ENCODE measurements at regions not wholly inside any gene's neighbourhood (a gene's known extent, or its start where the extent isn't known, plus 50 kb on each side); places are given as distances from the start of the nearest gene placed in this dataset.

DNA sequence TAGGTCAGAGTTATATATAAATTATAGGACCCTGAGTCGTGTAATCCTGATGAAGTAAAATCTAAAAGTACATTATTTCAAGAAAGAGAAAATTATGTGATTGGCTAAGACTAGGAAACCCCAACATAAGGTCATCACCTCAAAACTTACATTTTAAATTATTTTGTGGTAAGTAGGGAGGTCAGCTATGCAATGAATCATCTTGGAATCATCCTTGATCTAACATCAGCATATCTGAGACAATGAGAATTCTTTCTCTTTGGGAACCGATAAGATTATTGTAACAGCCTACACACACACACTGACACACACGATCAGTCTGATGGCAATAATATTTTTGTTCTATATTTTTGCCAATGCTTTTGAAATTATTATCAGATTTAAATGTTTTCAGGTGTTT lies 904.8 kb upstream of the CHAC2 start:
- H3K27ac ChIP-seq = no peak overlapping the region
- H3K9me3 ChIP-seq = no peaks in the 10 kb centered on the region
- intact Hi-C loops (cut with DNase I) = no loop called here
- DNase-seq (no peak), ATAC-seq (no peak)
- TF ChIP-seq, protein P1, sequence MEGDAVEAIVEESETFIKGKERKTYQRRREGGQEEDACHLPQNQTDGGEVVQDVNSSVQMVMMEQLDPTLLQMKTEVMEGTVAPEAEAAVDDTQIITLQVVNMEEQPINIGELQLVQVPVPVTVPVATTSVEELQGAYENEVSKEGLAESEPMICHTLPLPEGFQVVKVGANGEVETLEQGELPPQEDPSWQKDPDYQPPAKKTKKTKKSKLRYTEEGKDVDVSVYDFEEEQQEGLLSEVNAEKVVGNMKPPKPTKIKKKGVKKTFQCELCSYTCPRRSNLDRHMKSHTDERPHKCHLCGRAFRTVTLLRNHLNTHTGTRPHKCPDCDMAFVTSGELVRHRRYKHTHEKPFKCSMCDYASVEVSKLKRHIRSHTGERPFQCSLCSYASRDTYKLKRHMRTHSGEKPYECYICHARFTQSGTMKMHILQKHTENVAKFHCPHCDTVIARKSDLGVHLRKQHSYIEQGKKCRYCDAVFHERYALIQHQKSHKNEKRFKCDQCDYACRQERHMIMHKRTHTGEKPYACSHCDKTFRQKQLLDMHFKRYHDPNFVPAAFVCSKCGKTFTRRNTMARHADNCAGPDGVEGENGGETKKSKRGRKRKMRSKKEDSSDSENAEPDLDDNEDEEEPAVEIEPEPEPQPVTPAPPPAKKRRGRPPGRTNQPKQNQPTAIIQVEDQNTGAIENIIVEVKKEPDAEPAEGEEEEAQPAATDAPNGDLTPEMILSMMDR (IDR thresholded peaks at IDR 0.05) = no peak
- H3K27me3 ChIP-seq (ENCODE audit: low read depth) = no peaks in the 10 kb centered on the region
- H3K36me3 ChIP-seq = no peaks in the 10 kb centered on the region
- no peak overlapping the region for H3K4me3 ChIP-seq
- H3K4me1 ChIP-seq = no peaks in the 10 kb centered on the region

- H3K27ac ChIP-seq = no peak overlapping the region
- no peaks in the 10 kb centered on the region for H3K27me3 ChIP-seq (ENCODE audit: low read depth)
- H3K4me1 ChIP-seq = no peaks in the 10 kb centered on the region
- TF ChIP-seq, protein P1 (IDR thresholded peaks at IDR 0.05) = no peak
- no peaks in the 10 kb centered on the region for H3K9me3 ChIP-seq
- DNase-seq (no peak), ATAC-seq (no peak)
- H3K36me3 ChIP-seq = no peaks in the 10 kb centered on the region
- H3K4me3 ChIP-seq = no peak overlapping the region
- intact Hi-C loops (cut with DNase I) = no loop called here
Observed at GRCh38 chr2:52861596-52861995, 906.0 kb upstream of the CHAC2 start.

- no peak for ATAC-seq
- TF ChIP-seq, protein P1 (IDR thresholded peaks at IDR 0.05) = no peak
- Histone ChIP-seq H3K27ac (no peak overlapping the region), H3K4me3 (no peak overlapping the region), H3K27me3 (ENCODE audit: low read depth) (no peaks in the 10 kb centered on the region), H3K36me3 (no peaks in the 10 kb centered on the region), H3K9me3 (no peaks in the 10 kb centered on the region), H3K4me1 (no peaks in the 10 kb centered on the region)
- no peak for DNase-seq
- intact Hi-C loops (cut with DNase I) = no loop called here
Observed at GRCh38 chr2:52859065-52859464, 908.5 kb upstream of the CHAC2 start.

DNA sequence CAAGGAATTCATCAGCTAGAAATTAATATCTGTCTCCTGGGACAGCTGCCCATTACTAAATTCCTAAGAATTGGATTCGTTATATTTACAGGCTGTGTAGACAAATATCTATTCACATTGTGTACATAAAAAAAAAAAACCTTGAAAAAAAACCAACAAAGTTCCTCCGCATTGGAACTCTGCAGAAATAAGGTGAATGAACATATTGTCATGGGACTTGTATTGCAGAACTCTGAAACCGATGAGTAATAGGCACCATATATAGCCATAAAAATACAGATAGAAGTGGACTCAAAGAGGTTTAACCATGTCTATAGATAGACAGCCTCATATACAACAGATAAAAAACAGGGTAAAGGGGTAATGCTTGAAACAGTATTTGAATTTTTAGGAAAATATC lies 909.9 kb upstream of the CHAC2 start:
- H3K36me3 ChIP-seq = no peaks in the 10 kb centered on the region
- intact Hi-C loops (cut with DNase I) = no loop called here
- no peak overlapping the region for H3K27ac ChIP-seq
- DNase-seq (no peak), ATAC-seq (no peak)
- no peak overlapping the region for H3K4me3 ChIP-seq
- H3K27me3 ChIP-seq (ENCODE audit: low read depth) = no peaks in the 10 kb centered on the region
- H3K4me1 ChIP-seq = no peaks in the 10 kb centered on the region
- no peaks in the 10 kb centered on the region for H3K9me3 ChIP-seq
- TF ChIP-seq, protein P1 (IDR thresholded peaks at IDR 0.05) = no peak

DNA sequence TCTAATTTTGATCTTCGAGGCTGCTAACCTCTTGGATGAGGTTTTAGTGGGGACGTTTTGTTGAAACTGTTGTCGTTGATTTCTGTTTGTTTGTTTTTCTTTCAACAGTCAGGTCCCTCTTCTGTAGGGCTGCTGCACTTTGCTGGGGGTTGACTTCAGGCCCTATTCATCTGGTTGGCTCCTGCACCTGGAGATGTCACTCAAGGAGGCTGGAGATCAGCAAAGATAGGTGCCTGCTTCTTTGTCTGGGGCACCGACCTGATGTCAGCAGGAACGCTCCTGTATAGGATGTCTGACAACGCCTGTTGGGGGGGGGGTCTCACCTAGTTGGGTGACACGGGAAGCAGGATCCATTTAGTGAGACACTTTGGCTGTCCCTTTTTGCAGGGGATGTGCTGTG lies 915.6 kb upstream of the CHAC2 start:
- H3K36me3 ChIP-seq = no peaks in the 10 kb centered on the region
- no peak overlapping the region for H3K27ac ChIP-seq
- intact Hi-C loops (cut with DNase I) = no loop called here
- no peaks in the 10 kb centered on the region for H3K4me1 ChIP-seq
- no peaks in the 10 kb centered on the region for H3K27me3 ChIP-seq (ENCODE audit: low read depth)
- TF ChIP-seq, protein P1 (IDR thresholded peaks at IDR 0.05) = no peak
- no peak for ATAC-seq
- peaks cover 6% of the 10 kb centered on the region for H3K9me3 ChIP-seq
- DNase-seq = no peak
- no peak overlapping the region for H3K4me3 ChIP-seq
